HuH-7 (cell line): ENCODE measurements at regions not wholly inside any gene's neighbourhood (a gene's known extent, or its start where the extent isn't known, plus 50 kb on each side); places are given as distances from the start of the nearest gene placed in this dataset.
"Not testable (repeated sequence)": the region's sequence is repeated elsewhere in the genome, so short reads cannot be mapped to it uniquely, and the experiment has no call there.

Experiments used
- DNase-seq: peaks from one replicate; pipeline ENCODE4 v3.0.0; 2011; ENCODE audit warnings: low spot score

DNA sequence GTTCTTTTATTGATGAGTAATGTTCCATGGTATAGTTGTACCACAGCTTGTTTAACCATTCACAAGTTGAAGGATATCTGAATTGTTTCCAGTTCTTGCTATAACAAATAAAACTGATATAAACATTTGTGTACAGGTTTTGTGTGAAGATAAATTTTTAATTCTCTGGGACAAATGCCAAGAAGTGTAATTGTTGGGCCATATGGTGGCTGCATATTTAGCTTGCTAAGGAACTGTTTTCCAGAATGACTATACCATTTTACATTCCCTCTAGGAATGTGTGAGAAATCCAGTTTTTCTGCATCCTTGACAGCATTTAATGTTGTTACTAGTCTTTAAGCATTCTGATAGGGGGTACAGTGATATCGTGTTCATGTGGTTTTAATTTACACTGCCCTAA is 368.5 kb downstream of the KIF2B start:
- no peak for DNase-seq

DNA sequence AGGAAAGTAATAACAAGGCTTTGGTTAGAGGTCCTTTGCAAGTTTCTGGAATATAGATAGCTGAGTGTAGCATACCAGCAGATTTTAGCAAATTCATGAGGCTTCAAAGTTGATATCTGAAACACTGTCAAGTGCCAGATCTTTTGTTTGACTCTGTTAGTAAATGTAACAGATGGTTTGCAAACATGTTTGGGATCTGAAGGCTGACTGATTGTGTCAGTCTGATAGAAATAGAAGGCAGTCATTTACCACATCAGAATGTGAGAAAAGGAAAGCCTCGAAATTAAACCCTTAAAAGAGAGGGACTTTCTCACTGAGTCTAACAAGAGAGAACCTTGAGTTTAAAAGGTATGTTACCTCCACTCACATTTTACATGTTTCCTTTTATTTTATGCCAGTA is 371.5 kb downstream of the KIF2B start:
- no peak for DNase-seq

DNA sequence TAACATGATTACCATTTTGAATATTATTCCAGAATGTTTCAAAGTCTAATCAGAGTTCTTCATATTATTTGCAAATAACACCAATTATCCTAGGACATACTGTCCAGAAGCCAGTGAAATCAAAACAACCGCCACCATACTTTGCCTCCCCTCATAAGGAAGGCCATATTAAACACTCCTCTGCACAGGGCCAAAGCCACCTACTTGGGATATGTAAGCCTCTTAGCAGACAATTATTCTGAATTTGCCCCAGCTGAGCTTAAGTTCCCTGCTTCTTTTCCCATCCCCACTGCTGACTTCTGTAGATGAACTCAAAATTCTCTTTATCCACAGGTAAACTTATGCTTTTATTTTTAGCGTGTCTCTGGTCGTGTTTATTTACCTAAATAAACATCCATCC is 374.0 kb downstream of the KIF2B start:
- no peak for DNase-seq

DNA sequence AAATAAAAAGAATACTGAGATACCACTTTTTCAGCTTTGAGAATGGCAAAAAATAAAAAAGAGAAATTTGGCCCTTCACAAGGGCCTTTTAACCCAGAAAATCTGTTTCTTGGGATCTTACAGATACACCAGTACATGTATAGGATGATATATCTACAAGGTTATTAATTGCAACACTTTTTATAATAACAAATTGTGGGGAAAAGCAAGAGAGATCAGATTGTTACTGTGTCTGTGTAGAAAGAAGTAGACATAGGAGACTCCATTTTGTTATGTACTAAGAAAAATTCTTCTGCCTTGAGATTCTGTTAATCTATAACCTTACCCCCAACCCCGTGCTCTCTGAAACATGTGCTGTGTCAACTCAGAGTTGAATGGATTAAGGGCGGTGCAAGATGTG is 378.7 kb downstream of the KIF2B start:
- not testable (repeated sequence) for DNase-seq

DNA sequence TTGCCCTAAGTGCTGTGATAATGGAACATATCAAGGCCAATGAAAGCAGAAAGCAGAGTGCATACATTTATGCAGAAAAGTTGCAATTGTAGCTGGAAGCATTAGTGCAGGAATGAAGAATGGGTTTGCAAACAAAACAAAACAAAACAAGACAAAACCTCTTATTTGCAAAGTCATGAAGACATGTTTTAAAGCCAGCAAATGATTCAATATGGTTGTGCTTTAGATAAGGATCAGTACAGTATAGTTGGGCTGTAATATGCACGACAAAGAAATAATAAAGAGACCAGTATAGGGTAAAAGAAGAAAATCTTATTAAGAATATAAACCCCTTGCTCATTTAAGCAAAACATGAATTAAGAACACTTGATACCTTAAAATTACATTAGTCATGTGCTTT is 398.1 kb downstream of the KIF2B start:
- DNase-seq, result no peak

DNA sequence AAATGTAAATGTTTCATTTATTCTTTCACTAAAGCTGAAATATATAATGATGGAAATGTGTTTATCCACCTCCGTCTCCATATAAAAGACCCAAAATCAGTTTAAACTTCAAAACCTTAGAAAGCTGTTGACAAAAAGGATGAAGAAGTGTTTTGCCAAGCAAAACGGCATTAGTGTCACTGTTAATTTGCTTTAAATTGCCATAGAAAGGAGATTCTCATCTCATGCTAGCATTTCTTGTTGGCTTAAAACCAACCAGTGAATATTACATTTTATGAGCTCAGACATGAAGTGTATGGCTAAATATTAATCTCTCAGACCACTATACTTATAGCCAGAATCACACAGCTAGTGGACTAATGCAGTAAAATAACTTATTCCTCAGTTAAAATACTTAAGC is 398.8 kb downstream of the KIF2B start:
- DNase-seq, result no peak

DNA sequence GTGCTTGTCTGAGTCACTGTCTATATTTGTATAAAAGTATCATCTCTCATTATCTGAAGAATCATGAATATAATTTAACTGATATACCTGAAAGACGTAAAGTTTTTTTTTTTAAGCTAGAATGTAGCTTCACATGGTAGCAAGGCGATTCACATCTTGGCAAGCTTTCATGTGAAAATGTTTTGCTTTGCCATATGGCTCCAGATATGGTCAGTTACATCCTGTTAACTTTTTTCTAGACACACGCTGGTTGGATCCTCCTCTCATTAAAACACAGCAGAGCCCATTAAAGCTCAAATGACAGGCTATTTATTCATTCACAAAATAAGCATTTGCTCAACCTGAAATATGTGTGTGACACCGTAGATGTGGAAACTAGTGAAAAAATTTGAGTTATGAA is 412.8 kb downstream of the KIF2B start:
- no peak for DNase-seq

DNA sequence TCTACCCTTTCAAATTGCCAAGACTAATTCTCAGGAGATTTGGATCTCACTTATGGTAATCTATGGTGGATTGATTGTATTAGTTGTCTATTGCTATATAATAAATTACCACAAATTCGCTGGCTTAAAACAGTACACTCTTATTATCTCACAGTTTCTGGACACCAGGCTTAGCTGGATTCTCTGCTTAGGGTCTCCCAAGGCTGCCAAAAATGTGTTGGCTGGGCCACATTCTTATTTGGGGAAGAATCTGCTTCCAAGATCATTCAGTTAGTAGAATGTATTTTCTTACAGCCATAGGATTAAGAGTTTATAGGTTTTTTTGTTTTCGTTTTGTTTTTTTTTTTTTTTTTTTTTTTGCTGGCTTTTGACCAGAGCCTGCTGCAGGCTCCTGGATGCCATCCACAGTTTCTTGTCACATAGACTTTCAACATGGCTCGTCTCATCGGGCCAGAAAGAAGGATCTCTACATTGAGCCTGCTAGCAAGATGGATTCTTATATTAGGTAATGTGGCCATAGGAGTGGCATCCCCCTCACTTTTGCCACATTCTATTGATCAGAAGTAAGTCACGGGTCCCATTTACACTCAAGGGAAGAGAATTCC is 415.3 kb downstream of the KIF2B start:
- DNase-seq, result no peak

DNA sequence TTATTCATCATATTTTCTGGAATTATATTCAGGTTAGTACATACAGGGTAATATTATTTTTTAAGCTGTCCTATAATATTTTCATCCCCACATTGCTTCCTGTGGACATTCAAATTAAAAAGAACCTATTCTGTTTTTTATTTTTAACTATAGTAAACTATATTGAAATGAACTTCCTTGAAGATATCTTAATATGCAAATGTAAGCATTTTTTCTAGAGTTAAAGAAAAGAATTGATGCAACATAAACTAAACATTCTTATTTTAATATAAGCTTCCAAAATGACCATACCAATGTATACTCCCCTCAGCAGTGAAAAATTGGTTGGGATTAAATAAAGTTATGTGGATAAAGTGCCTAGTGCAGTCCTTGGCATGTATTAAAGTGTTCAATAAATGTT is 416.6 kb downstream of the KIF2B start:
- no peak for DNase-seq

DNA sequence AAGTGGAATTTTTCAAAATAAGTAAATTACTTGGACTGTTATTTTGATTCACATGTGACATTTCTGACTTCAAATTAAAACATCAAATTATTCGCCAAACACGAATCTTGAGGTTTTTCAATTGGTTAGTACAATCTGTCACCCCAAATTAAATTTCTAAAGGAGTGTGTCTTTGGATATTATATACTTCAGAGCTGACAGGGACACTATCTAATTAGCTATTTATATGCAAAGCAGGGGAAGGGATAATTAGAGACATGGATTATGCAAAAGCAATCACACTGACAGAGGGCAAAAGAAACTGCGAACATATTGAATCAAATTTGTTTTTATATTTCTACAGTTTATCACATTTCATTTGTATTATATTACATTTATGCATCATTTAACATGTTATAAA is 433.0 kb downstream of the KIF2B start:
- no peak for DNase-seq

DNA sequence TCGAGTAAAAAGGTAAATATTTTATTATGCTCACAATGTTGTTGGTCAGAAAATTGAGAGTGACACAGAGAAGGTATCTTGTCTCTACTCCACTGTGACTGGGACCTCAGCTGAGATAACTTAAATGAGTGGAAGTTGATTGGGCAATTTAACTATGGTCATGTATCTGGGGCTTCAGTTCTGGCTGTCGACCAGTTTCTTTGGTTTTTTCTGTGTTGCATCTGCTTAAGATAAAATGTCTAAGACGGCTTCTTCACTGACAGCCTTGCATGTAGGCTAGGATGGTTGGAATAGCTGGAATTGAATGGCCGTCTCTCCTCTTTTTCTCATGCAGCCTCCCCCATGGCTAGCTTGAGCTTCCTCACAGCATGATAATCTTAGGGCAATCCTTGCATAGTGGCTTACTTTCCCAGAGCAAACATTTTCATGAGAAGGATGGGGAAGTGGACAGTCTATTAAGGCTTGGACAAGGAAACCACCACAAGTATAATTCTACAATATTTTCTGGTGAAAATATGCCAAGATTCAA is 433.7 kb downstream of the KIF2B start:
- DNase-seq, result no peak

DNA sequence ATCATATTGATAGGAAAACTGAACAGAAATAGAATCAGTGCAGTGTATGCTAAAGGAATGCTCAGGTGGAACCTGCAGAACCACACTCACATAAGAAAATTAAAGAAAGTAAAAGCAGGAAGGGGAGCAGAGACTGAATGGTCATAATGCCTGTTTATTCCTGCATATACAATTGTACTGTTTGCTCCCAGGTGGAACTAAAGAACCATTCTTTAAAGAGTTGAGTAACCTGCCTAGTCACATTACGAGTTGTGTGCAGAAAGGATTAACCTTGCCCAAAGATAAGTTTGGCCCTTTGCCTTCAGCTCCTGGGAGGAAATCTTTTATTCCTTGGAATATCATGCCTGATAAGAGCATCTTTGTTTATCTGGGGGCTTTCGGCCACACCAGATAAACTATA is 434.7 kb downstream of the KIF2B start:
- no peak for DNase-seq

DNA sequence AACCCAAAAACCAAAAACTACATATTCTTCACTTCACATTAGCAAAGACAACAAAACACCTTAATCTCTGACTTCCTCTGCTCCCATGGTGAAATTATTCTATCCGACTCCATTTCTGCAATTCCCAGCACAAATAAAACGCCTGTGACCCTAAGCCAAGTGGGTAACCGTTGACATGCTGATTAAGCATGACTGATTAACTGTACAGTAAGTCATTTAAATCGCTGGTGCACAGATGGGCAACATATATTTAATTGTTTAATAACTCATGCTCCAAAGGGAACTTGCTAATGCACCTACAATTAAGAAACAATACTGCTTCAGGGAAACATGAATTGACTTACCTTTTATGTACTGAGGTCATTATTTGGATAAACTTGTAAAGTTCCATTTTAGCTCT is 436.7 kb downstream of the KIF2B start:
- DNase-seq, result no peak

DNA sequence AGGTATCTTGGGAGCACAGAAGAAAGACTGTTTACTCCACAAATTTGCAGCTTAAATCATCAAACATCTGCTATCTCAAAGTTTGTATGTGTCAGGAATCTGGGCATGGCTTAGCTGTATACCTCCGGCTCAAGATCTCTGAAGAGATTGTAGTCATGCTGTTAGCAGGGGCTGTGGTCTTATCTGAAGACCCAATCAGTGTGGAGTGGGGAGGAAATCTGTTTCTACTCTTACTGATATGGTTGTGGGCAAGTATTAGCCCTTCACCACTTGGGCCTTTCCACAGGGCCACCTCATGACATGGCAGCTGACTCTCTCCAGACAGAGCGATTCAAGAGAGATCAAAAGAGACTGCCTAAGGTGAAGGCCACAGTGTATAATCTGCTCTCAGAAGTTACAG is 438.7 kb downstream of the KIF2B start:
- no peak for DNase-seq

DNA sequence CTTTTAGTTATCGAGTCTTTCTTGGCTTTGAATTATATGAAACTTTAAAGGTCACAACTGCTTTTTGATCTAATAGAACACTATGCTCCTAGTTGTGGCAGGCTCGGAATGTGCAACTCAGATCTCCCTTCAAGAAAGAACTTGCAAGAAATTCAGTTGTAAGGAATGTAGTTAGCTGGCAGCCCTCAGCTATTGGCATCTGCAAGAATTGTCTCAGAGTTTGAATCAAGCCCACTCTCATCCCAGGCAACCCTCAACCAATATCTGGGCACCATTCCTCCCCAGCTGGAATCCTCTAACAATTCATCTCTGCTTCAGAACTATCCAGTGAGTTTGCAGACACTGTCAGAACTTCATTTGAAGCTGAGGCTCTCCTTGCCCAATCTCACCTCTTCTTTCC is 447.2 kb downstream of the KIF2B start:
- no peak for DNase-seq

DNA sequence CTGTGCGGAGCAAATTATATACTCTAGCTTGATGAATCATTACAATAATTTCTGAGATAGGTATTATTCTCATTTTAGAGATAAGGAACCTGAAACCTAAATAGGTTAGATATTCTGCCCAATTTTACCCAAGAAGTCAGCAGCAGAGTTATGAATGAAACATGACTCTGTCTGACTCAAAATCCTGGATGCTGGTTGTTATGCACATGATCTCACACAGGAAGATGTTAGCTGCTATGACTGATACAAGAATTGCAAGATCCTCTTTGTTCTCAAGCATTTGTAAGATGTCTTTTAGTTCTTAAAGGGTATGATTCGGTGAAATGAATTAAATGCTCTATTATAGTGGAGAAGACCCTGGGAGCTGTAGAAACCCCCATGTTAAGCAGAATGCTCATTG is 447.8 kb downstream of the KIF2B start:
- no peak for DNase-seq

DNA sequence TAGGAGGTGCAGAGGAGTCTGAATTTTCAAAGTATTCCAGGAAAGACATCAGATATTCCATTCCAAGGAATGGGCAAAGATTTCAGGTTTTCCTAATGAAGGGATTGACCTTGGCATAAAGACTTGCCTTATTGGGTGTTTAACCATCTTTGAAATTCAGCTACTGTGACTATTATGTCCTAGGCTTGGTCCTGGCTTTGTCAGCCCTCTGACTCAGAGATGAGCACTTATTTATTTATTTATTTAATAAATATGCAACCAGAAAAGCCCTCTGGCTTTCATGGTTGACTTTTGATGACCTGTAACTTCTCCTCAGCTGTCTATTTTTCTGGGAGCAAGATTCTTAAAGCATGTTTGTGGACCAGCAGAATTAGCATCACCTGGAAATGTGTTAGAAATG is 455.1 kb downstream of the KIF2B start:
- DNase-seq, result no peak

DNA sequence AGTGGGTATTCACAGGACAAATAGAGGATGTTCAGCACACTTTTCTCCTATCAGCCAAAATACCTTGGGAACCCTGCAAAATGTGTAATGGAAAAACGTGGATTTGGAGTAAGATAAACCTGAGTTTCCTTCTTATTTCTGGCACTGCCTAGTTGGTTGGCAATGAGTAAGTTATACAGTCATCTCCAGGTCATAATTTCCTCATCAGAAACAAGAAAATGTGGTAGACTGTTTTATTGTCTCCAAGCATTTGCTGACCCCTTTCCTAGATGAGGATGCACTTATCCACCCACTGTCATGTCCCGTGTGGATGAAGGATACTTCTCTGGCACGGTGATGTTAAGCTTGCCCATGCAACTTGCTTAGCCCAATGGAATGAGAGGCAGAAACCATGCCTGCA is 458.0 kb downstream of the KIF2B start:
- DNase-seq, result no peak

DNA sequence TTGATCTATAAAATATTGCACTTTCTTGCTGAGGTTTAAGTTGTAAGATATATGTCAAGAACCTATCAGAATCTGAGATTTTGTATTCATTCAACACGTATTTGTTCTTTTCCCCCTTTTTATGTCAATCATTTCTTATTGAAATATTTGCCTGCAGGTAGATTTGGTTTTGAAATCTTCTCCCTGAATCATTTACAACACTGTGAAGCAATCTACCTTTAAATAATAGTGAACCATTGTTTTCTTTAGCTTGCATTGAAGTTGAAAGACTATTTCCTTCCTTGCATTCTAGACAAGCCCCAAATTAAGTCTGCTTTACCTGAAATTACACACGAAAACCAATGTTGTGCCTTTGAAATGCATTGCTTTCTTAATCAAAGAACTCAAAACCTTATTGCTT is 460.2 kb downstream of the KIF2B start:
- DNase-seq, result no peak

DNA sequence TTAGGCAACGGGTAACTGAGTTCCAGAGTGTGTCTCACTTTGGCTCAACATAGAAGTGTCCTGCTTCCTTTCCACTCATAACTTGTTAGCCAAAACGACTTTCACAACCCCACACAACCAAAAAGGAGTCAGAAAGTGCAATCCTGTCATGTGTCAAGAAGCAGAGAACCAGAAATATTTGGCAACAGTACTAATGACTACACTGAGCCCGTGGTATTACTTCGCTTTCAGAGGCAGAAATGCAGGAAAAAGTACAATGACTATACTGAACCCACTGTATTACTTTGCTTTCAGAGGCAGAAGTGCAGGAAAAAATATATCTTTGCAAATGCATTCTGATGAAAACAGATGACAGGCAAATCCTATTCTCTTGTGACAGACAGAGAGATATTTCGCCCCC is 484.6 kb downstream of the KIF2B start:
- no peak for DNase-seq

DNA sequence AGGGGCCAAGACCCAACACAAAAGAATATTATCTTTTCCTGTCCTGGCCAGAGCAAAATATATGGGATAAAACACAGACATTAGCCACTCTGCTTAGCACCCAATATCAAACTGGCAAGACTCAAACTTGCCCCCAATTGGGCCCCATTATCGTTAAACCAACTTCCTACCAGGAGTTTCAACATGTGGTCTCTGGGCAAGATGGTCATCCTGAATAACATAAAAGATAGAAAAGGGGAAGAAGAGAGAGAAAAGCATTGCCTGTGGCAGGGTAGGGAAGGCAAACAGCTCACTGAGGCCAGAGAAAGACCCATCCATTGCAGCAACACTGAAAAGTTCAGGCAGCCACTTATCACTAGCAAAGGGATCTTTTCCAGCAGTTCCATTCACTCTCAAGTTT is 502.1 kb downstream of the KIF2B start:
- DNase-seq, result no peak

DNA sequence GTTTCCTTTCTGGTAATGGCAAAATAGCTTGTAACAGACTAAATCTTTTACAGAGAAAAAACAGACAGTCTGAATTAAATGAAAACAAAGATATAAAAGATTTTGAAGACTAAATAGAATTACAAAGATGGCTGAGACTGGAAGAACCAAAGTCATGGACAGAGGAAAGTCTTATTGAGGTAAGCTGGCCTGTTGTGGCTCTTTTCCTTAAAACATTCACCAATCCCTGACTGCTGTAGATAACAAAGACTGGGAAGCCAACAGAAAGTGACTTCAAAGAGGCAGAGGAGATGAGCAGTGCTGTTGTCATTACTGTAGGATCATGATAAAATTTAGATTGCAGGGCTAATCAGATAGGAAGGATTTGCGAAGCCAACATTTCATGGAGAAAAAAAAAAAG is 517.0 kb downstream of the KIF2B start:
- no peak for DNase-seq

DNA sequence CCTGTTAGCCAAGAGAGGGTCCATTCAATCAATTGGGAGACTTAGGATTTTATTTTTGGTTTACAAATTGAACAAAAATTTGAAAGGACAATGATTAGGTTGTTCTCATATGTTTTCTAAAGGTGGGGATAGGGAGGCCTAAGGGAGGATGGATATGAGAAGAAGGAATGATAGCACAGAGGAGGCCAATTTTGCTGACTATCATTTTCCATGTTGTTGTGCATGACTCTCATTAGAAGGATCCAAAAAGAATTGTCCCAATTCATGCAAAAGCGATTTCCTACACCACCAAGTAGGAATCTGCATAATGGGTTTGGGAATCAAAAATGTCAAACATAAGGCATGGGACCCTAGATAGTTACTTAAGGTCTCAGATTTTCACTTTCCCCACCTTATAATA is 524.8 kb downstream of the KIF2B start:
- DNase-seq, result no peak

DNA sequence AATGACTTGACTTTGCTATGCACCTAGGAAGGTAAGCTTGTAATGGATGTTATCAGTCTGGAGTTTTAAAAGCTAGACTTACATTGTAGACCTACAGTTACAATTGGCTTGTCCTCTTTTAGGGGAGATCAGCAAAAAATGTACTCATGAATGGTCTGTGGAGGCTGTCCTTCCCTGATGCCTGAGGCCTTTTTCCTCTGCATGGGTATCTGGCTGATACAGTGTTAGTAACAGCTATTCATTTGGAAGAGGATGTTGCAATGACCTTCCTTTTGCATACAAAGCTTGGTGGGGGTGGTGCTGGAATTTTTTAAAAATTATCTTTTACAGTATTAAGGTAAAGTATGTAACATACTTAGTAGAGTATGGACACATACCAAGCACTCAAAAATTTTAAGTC is 525.5 kb downstream of the KIF2B start:
- no peak for DNase-seq
